Suprapubic skin (tissue), 4 donors: ENCODE measurements at regions not wholly inside any gene's neighbourhood (a gene's known extent, or its start where the extent isn't known, plus 50 kb on each side); places are given as distances from the start of the nearest gene placed in this dataset.

Experiments
- DNase-seq, 2 donors: peaks; one replicate each; pipeline ENCODE4 v3.0.0-alpha.2; 2019; ENCODE audit warnings: low spot score in 2 of 2
- H3K27ac ChIP-seq: fragments of 200-600 bp; sonication (generic); one replicate; pipeline ENCODE4 v1.5.1; 2019
- H3K27me3 ChIP-seq: fragments of 200-600 bp; sonication (generic); one replicate; pipeline ENCODE4 v1.5.1; 2019
- H3K36me3 ChIP-seq: fragments of 200-600 bp; sonication (generic); one replicate; pipeline ENCODE4 v1.5.1; 2019
- H3K4me1 ChIP-seq: fragments of 200-600 bp; sonication (generic); one replicate; pipeline ENCODE4 v1.5.1; 2019
- H3K4me3 ChIP-seq: fragments of 200-600 bp; sonication (generic); one replicate; pipeline ENCODE4 v1.5.1; 2019; ENCODE audit warnings: mild to moderate bottlenecking
- H3K9me3 ChIP-seq: fragments of 200-600 bp; sonication (generic); one replicate; pipeline ENCODE4 v1.5.1; 2019
- EP300 ChIP-seq: sonication (generic); formaldehyde crosslinking; IDR thresholded peaks from one replicate; pipeline ENCODE4 v1.6.1; 2017; ENCODE audit warnings: antibody characterized with exemption
- POLR2A ChIP-seq, 2 donors: fragments of 450-650 bp; IDR thresholded peaks; one replicate each; pipeline ENCODE4 v1.6.1; 2017; ENCODE audit warnings: antibody characterized with exemption in 2 of 2, mild to moderate bottlenecking in 2 of 2, moderate library complexity in 2 of 2
- POLR2AphosphoS5 ChIP-seq, 3 donors: sonication (generic); formaldehyde crosslinking; IDR thresholded peaks; one replicate each; pipeline ENCODE4 v1.6.1; 2017; ENCODE audit warnings: antibody characterized with exemption in 3 of 3
- WGBS: methylation state at CpG from one replicate; pipeline ENCODE4 v1.1.5; 2018; 5-methylcytosine and 5-hydroxymethylcytosine counted together
- TF ChIP-seq, protein P1 (sequence below), 2 donors: fragments of 200-600 bp in 1 of 2; fragments of 450-650 bp in 1 of 2; sonication (generic) in 1 of 2; IDR thresholded peaks; one replicate each; pipeline ENCODE4 v1.5.1; 2016 to 2019; ENCODE audit warnings: antibody characterized with exemption in 2 of 2, mild to moderate bottlenecking in 1 of 2, moderate library complexity in 1 of 2

- Histone ChIP-seq H3K4me3 (no peak overlapping the region), H3K27ac (no peak overlapping the region), H3K36me3 (no peaks in the 10 kb centered on the region), H3K27me3 (no peaks in the 10 kb centered on the region), H3K9me3 (no peaks in the 10 kb centered on the region), H3K4me1 (no peaks in the 10 kb centered on the region)
- WGBS, result 97% methylated on average over 4 of the region's 4 CpGs
- TF ChIP-seq EP300 (no peak), POLR2A (IDR thresholded peaks at IDR 0.05) (no peak)
- TF ChIP-seq, protein P1, sequence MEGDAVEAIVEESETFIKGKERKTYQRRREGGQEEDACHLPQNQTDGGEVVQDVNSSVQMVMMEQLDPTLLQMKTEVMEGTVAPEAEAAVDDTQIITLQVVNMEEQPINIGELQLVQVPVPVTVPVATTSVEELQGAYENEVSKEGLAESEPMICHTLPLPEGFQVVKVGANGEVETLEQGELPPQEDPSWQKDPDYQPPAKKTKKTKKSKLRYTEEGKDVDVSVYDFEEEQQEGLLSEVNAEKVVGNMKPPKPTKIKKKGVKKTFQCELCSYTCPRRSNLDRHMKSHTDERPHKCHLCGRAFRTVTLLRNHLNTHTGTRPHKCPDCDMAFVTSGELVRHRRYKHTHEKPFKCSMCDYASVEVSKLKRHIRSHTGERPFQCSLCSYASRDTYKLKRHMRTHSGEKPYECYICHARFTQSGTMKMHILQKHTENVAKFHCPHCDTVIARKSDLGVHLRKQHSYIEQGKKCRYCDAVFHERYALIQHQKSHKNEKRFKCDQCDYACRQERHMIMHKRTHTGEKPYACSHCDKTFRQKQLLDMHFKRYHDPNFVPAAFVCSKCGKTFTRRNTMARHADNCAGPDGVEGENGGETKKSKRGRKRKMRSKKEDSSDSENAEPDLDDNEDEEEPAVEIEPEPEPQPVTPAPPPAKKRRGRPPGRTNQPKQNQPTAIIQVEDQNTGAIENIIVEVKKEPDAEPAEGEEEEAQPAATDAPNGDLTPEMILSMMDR (IDR thresholded peaks at IDR 0.05), result no peak
- DNase-seq, result no peak
These were observed 599.2 kb upstream of the POM121L12 start for GRCh38 chr7:52436278-52436677.

DNA sequence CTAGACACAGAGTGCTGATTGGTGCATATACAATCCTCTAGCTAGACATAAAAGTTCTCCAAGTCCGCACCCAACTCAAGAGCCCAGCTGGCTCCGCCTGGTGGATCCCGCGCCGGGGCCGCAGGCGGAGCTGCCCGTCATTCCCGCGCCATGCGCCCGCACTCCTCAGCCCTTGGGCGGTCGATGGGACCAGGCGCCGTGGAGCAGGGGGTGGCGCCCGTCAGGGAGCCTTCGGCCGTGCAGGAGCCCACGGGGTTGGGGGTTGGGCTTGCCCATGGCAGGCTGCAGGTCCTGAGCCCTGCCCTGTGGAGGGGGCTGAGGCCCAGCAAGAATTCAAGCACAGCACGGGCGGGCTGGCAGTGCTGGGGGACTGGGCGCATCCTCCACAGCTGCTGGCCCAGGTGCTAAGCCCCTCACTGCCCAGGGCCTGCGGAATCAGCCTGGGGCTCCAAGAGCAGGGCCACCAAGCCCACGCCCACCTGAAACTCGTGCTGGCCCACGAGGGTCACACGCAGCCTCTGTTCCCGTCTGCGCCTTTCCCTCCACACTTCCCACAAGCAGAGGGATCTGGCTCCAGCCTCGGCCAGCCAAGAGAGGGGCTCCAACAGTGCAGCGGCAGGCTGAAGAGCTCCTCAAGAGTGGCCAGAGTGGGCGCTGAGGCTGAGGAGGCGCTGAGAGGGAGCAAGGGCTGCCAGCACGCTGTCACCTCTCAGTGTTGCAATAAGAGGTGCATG lies 604.2 kb upstream of the POM121L12 start:
- H3K36me3 ChIP-seq, result no peaks in the 10 kb centered on the region
- WGBS, result 95% methylated on average over 12 of the region's 36 CpGs
- H3K4me3 ChIP-seq, result no peak overlapping the region
- DNase-seq, result no peak
- no peak overlapping the region for H3K27ac ChIP-seq
- no peaks in the 10 kb centered on the region for H3K4me1 ChIP-seq
- TF ChIP-seq, protein P1 (IDR thresholded peaks at IDR 0.05), result no peak
- no peak for TF ChIP-seq POLR2A (IDR thresholded peaks at IDR 0.05)
- no peak for TF ChIP-seq POLR2AphosphoS5 (IDR thresholded peaks at IDR 0.05)
- TF ChIP-seq EP300, result no peak
- H3K27me3 ChIP-seq, result no peaks in the 10 kb centered on the region
- H3K9me3 ChIP-seq, result peaks cover 3% of the 10 kb centered on the region

GRCh38 chr7:52423251-52423650 lies 612.2 kb upstream of the POM121L12 start:
- DNase-seq, result no peak
- TF ChIP-seq, protein P1 (IDR thresholded peaks at IDR 0.05), result no peak
- no peak for TF ChIP-seq EP300
- no peak for TF ChIP-seq POLR2AphosphoS5 (IDR thresholded peaks at IDR 0.05)
- no peak for TF ChIP-seq POLR2A (IDR thresholded peaks at IDR 0.05)
- H3K36me3 ChIP-seq, result no peaks in the 10 kb centered on the region
- H3K27ac ChIP-seq, result no peak overlapping the region
- no peaks in the 10 kb centered on the region for H3K27me3 ChIP-seq
- H3K9me3 ChIP-seq, result peaks cover 3% of the 10 kb centered on the region
- whole genome bisulfite sequencing, result 94% methylated on average over 1 of the region's 1 CpG
- no peaks in the 10 kb centered on the region for H3K4me1 ChIP-seq
- H3K4me3 ChIP-seq, result no peak overlapping the region

DNA sequence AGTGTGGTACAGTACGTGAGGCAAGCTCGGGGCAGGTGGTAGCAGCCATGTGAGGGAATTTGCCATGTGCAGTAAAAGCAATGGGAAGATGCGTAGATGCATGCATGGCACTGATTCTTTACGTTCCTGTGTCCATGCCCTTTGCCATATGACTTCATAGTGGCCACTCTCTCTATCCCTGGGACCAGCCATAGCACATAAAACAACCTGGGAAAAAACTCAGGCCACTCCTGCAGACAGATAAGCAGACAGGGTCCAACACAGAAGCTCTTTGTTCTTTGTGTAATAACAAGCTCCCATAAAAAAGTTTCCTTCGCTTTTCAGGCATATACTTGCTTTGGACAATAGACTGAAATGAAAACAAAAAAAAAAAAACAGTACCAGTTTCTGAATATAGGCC lies 622.4 kb upstream of the POM121L12 start:
- H3K36me3 ChIP-seq, result no peaks in the 10 kb centered on the region
- TF ChIP-seq, protein P1 (IDR thresholded peaks at IDR 0.05), result no peak
- TF ChIP-seq POLR2A (IDR thresholded peaks at IDR 0.05), result no peak
- TF ChIP-seq EP300, result no peak
- no peak for TF ChIP-seq POLR2AphosphoS5 (IDR thresholded peaks at IDR 0.05)
- H3K27ac ChIP-seq, result no peak overlapping the region
- H3K4me1 ChIP-seq, result no peaks in the 10 kb centered on the region
- DNase-seq, result no peak
- no peaks in the 10 kb centered on the region for H3K9me3 ChIP-seq
- 58% methylated on average over 5 of the region's 5 CpGs for WGBS
- no peaks in the 10 kb centered on the region for H3K27me3 ChIP-seq
- no peak overlapping the region for H3K4me3 ChIP-seq

DNA sequence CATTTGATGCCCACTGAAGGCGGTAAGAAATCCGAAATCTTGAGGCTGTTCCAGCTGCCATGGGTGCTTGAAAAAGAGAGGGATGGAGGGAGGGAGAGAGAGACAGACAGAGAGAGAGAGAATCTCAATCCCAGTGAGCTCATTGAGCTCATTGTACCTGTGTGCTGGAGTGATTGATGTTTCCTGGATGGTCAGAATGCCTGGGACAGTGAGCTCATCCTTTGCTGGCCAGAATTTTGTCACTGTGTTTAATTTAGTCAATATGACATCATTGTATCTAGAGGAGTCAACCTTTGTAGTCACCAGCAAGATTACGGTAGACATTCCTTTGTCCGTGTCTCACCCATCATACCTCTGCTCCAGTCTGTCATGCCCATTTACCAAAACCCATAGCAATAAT lies 625.4 kb upstream of the POM121L12 start:
- no peak for TF ChIP-seq EP300
- TF ChIP-seq POLR2AphosphoS5 (IDR thresholded peaks at IDR 0.05), result no peak
- TF ChIP-seq, protein P1 (IDR thresholded peaks at IDR 0.05), result no peak
- TF ChIP-seq POLR2A (IDR thresholded peaks at IDR 0.05), result no peak
- WGBS, result 84% methylated on average over 4 of the region's 4 CpGs
- Histone ChIP-seq H3K36me3 (no peaks in the 10 kb centered on the region), H3K4me3 (no peak overlapping the region), H3K9me3 (no peaks in the 10 kb centered on the region), H3K27me3 (no peaks in the 10 kb centered on the region), H3K4me1 (no peaks in the 10 kb centered on the region), H3K27ac (no peak overlapping the region)
- DNase-seq, result no peak
